ENCODE measurements at regions not wholly inside any gene's neighbourhood (a gene's known extent, or its start where the extent isn't known, plus 50 kb on each side); places are given as distances from the start of the nearest gene placed in this dataset.

DNA sequence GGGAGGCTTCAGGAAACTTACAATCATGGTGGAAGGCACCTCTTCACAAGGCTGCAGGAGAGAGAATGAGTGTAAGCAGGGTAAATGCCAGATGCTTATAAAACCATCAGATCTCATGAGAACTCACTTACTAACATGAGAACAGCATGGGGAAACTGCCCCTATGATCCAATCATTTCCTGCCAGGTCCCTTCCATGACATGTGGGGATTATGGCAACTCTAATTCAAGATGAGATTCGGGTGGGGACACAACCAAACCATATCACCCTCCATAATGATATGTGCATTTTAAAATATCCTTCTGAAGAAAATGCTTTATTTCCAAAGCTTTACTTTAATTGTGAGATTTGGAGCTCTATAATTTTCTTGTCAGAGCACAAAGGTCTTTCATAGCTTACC, 154.1 kb upstream of the CENPW start:
- no peak for DNase-seq (ENCODE audit: low read depth in 2 of 2)
- TF ChIP-seq EZH2 (IDR thresholded peaks at IDR 0.05; ENCODE audit: low read length, missing control alignments) (no peak), CTCF (conservative IDR thresholded peaks at IDR 0.05 in 1 of 2, IDR thresholded peaks at IDR 0.05 in 1 of 2; ENCODE audit: low read depth in 1 of 2, low read length in 2 of 2) (no peak)
- Histone ChIP-seq H3K4me3 (replicated peaks in 1 of 4; ENCODE audit: control extremely low read depth in 1 of 4, insufficient read depth in 1 of 4, low read depth in 3 of 4, low read length in 4 of 4) (no peak overlapping the region), H3K27me3 (ENCODE audit: control insufficient read depth, insufficient read depth, low read length) (no peaks in the 10 kb centered on the region), H3K79me2 (ENCODE audit: control insufficient read depth, insufficient read depth, low read length) (no peaks in the 10 kb centered on the region), H3K9me3 (ENCODE audit: control insufficient read depth, insufficient read depth, low read depth, low read length) (no peaks in the 10 kb centered on the region), H2AFZ (ENCODE audit: low read length) (no peak overlapping the region), H3K4me2 (ENCODE audit: extremely low read depth, insufficient read depth, low read length) (no peak overlapping the region), H4K20me1 (ENCODE audit: control insufficient read depth, extremely low read depth, insufficient read depth, low read length) (no peaks in the 10 kb centered on the region), H3K9ac (ENCODE audit: insufficient read depth, low read length) (no peak overlapping the region), H3K4me1 (ENCODE audit: control insufficient read depth, extremely low read depth, insufficient read depth, low read length) (no peaks in the 10 kb centered on the region), H3K27ac (ENCODE audit: insufficient read depth, low read length) (no peak overlapping the region), H3K36me3 (ENCODE audit: control insufficient read depth, insufficient read depth, low read length) (no peaks in the 10 kb centered on the region)

DNA sequence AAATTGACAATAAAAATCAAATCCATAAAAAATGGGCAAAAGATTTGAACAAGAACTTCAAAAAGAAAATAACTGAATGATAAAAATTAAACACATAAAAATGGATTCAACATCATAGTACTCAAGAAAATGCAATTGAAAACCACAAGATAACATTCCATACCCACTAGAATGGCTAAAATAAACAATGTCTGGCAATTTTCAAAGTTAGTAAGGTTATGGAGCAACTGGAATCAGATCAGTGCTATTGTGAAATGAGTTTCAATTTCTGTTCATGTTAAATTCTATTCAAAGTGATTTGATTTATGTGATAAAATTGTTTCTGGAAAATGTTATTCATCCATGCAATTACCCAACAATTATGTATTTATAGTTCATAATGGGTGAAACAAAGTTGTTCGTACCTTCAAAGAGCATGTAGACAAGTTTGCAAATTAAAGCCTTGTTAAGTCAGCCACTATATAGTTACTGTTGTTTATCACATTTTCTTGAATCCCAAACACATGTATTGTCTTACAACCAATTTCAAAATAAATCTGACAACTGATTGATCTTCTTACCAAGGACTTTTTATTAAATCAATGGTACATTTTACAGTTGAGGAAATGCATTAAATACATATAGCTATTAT, 151.5 kb upstream of the CENPW start:
- no peak overlapping the region for H2AFZ ChIP-seq (ENCODE audit: low read length)
- no peak overlapping the region for H3K27ac ChIP-seq (ENCODE audit: insufficient read depth, low read length)
- peak; percentile 80 to 88 for DNase-seq (ENCODE audit: low read depth in 2 of 2)
- no peak overlapping the region for H3K9ac ChIP-seq (ENCODE audit: insufficient read depth, low read length)
- H4K20me1 ChIP-seq (ENCODE audit: control insufficient read depth, extremely low read depth, insufficient read depth, low read length) = no peaks in the 10 kb centered on the region
- H3K4me2 ChIP-seq (ENCODE audit: extremely low read depth, insufficient read depth, low read length) = no peak overlapping the region
- H3K79me2 ChIP-seq (ENCODE audit: control insufficient read depth, insufficient read depth, low read length) = no peaks in the 10 kb centered on the region
- H3K4me3 ChIP-seq (replicated peaks in 1 of 4; ENCODE audit: control extremely low read depth in 1 of 4, insufficient read depth in 1 of 4, low read depth in 3 of 4, low read length in 4 of 4) = no peak overlapping the region
- no peaks in the 10 kb centered on the region for H3K27me3 ChIP-seq (ENCODE audit: control insufficient read depth, insufficient read depth, low read length)
- TF ChIP-seq EZH2 (IDR thresholded peaks at IDR 0.05; ENCODE audit: low read length, missing control alignments) = no peak
- TF ChIP-seq CTCF (conservative IDR thresholded peaks at IDR 0.05 in 1 of 2, IDR thresholded peaks at IDR 0.05 in 1 of 2; ENCODE audit: low read depth in 1 of 2, low read length in 2 of 2) = no peak
- H3K4me1 ChIP-seq (ENCODE audit: control insufficient read depth, extremely low read depth, insufficient read depth, low read length) = no peaks in the 10 kb centered on the region
- no peaks in the 10 kb centered on the region for H3K9me3 ChIP-seq (ENCODE audit: control insufficient read depth, insufficient read depth, low read depth, low read length)
- no peaks in the 10 kb centered on the region for H3K36me3 ChIP-seq (ENCODE audit: control insufficient read depth, insufficient read depth, low read length)

DNA sequence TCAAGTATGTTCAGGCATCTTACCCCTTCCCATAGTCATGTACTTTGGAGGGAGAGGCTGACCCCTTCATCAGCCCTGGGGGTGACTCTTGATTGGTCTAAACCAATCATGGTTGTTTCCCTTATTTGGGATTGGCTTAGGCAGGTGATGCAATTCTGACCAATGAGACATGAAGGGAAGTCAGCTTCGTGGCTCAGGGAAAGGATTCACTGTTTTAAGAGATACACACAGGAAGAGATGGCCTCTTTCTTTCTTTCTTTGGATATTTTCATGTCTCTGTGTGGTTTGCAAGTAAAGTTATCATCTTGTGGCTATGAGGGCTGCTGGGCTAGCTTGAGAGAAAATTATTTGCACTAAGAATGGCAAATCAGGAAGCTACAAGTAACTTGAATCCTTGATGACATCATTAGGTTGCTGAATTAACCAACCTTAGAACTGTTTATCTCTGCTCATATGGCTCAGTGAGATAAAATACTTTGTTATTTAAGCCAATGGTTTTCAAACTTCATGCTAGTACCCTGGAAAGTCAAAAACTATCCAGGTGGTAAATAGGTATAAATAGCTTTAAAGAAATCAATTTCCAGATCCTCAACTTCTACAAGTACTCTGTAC, 144.2 kb upstream of the CENPW start:
- Histone ChIP-seq H2AFZ (ENCODE audit: low read length) (no peak overlapping the region), H3K9ac (ENCODE audit: insufficient read depth, low read length) (no peak overlapping the region), H3K79me2 (ENCODE audit: control insufficient read depth, insufficient read depth, low read length) (no peaks in the 10 kb centered on the region), H3K4me2 (ENCODE audit: extremely low read depth, insufficient read depth, low read length) (no peak overlapping the region), H3K4me3 (replicated peaks in 1 of 4; ENCODE audit: control extremely low read depth in 1 of 4, insufficient read depth in 1 of 4, low read depth in 3 of 4, low read length in 4 of 4) (no peak overlapping the region), H3K27me3 (ENCODE audit: control insufficient read depth, insufficient read depth, low read length) (no peaks in the 10 kb centered on the region), H3K27ac (ENCODE audit: insufficient read depth, low read length) (no peak overlapping the region), H3K36me3 (ENCODE audit: control insufficient read depth, insufficient read depth, low read length) (no peaks in the 10 kb centered on the region), H3K9me3 (ENCODE audit: control insufficient read depth, insufficient read depth, low read depth, low read length) (no peaks in the 10 kb centered on the region), H3K4me1 (ENCODE audit: control insufficient read depth, extremely low read depth, insufficient read depth, low read length) (no peaks in the 10 kb centered on the region), H4K20me1 (ENCODE audit: control insufficient read depth, extremely low read depth, insufficient read depth, low read length) (no peaks in the 10 kb centered on the region)
- DNase-seq (ENCODE audit: low read depth in 2 of 2) = peak; percentile 11 to 25
- TF ChIP-seq CTCF (conservative IDR thresholded peaks at IDR 0.05 in 1 of 2, IDR thresholded peaks at IDR 0.05 in 1 of 2; ENCODE audit: low read depth in 1 of 2, low read length in 2 of 2) (no peak), EZH2 (IDR thresholded peaks at IDR 0.05; ENCODE audit: low read length, missing control alignments) (no peak)

Measured in fibroblast of lung (primary cell).